Keratinocyte (primary cell): ENCODE measurements at regions not wholly inside any gene's neighbourhood (a gene's known extent, or its start where the extent isn't known, plus 50 kb on each side); places are given as distances from the start of the nearest gene placed in this dataset.

Source experiments
- DNase-seq: peaks from one replicate; pipeline ENCODE4 v3.0.0-alpha.2; 2011; ENCODE audit warnings: low read depth, missing footprints, low spot score
- FAIRE-seq: peaks from 2 replicates; lab custom pipeline; 2011; peaks lifted over from hg19 to GRCh38; lab: Jason Lieb, UNC
- H2AFZ ChIP-seq: 2 replicates; pipeline ENCODE4 v1.6.0; 2012; ENCODE audit warnings: low read length, control low read depth, inconsistent platforms; ENCODE audit not compliant: control insufficient read depth
- H3K27ac ChIP-seq: 2 replicates; pipeline ENCODE4 v1.5.1; 2011; ENCODE audit warnings: low read length; ENCODE audit not compliant: control insufficient read depth, insufficient read depth
- H3K27me3 ChIP-seq: 3 replicates; pipeline ENCODE4 v1.6.0; 2011; ENCODE audit warnings: low read length; ENCODE audit not compliant: control insufficient read depth, insufficient read depth; ENCODE audit errors: extremely low read depth
- H3K36me3 ChIP-seq, 2 experiments: 2 replicates in 1 of 2; 3 replicates in 1 of 2; pipeline ENCODE4 v1.5.1; 2011; ENCODE audit warnings: low read length in 2 of 2, mild to moderate bottlenecking in 1 of 2; ENCODE audit not compliant: control insufficient read depth in 2 of 2, insufficient read depth in 2 of 2; ENCODE audit errors: extremely low read depth in 1 of 2
- H3K4me1 ChIP-seq: 3 replicates; pipeline ENCODE4 v1.5.1; 2011; ENCODE audit warnings: low read length; ENCODE audit not compliant: control insufficient read depth, insufficient read depth; ENCODE audit errors: extremely low read depth
- H3K4me2 ChIP-seq: 3 replicates; pipeline ENCODE4 v1.6.0; 2011; ENCODE audit warnings: low read depth, low read length; ENCODE audit not compliant: control insufficient read depth, insufficient read depth; ENCODE audit errors: extremely low read depth
- H3K4me3 ChIP-seq, 3 experiments: fragments of 200-600 bp in 1 of 3; sonication (generic) in 1 of 3; 2 replicates in 2 of 3; 3 replicates in 1 of 3; pipeline ENCODE4 v1.5.1; 2011 to 2016; ENCODE audit warnings: low read length in 3 of 3, mild to moderate bottlenecking in 3 of 3, control low read depth in 2 of 3, inconsistent platforms in 1 of 3, low read depth in 1 of 3, mixed read lengths in 1 of 3, mixed run types in 1 of 3, moderate library complexity in 1 of 3; ENCODE audit not compliant: control insufficient read depth in 2 of 3, insufficient read depth in 2 of 3; ENCODE audit errors: extremely low read depth in 1 of 3
- H3K79me2 ChIP-seq: 2 replicates; pipeline ENCODE4 v1.6.0; 2012; ENCODE audit warnings: low read length; ENCODE audit not compliant: control insufficient read depth, insufficient read depth
- H3K9ac ChIP-seq: 3 replicates; pipeline ENCODE4 v1.6.0; 2011; ENCODE audit warnings: low read length; ENCODE audit not compliant: control insufficient read depth, insufficient read depth; ENCODE audit errors: extremely low read depth
- H3K9me1 ChIP-seq: 3 replicates; pipeline ENCODE4 v1.6.0; 2011; ENCODE audit warnings: low read length; ENCODE audit not compliant: control insufficient read depth, insufficient read depth; ENCODE audit errors: extremely low read depth
- H3K9me3 ChIP-seq: 2 replicates; pipeline ENCODE4 v1.5.1; 2012; ENCODE audit warnings: low read depth, low read length; ENCODE audit not compliant: control insufficient read depth
- H4K20me1 ChIP-seq: 3 replicates; pipeline ENCODE4 v1.6.0; 2011; ENCODE audit warnings: low read length; ENCODE audit not compliant: control insufficient read depth, insufficient read depth; ENCODE audit errors: extremely low read depth
- CTCF ChIP-seq, 3 experiments: IDR thresholded peaks in 1 of 3; conservative IDR thresholded peaks in 1 of 3; optimal IDR thresholded peaks in 1 of 3; 2 replicates in 2 of 3; 3 replicates in 1 of 3; pipeline versions ENCODE3 to v1.5.1; 2011; ENCODE audit warnings: low read length in 3 of 3, mild to moderate bottlenecking in 3 of 3, moderate library complexity in 2 of 3, control low read depth in 1 of 3, inconsistent platforms in 1 of 3; ENCODE audit not compliant: insufficient read depth in 2 of 3; ENCODE audit errors: extremely low read depth in 1 of 3
- EZH2 ChIP-seq: IDR thresholded peaks from one replicate; pipeline ENCODE4 v1.6.1; 2012; ENCODE audit warnings: inconsistent platforms, mild to moderate bottlenecking, low read length, moderate library complexity
- dilution Hi-C: fragments of 300-500 bp; cut with MboI; formaldehyde crosslinking; loops from one replicate; pipeline ENCODE4 v1.7.0; 2020; ENCODE audit warnings: low sequenced_read_pairs; ENCODE audit not compliant: extremely low pct_ligation_motif_present

- H3K4me3 ChIP-seq: no peak overlapping the region
- H3K9ac ChIP-seq: no peak overlapping the region
- no peak overlapping the region for H3K4me2 ChIP-seq
- FAIRE-seq (no peak), DNase-seq (no peak)
- no peak overlapping the region for H2AFZ ChIP-seq
- TF ChIP-seq EZH2 (no peak), CTCF (optimal IDR thresholded peaks at IDR 0.05 in 1 of 3, IDR thresholded peaks at IDR 0.05 in 1 of 3, conservative IDR thresholded peaks at IDR 0.05 in 1 of 3; ENCODE audit: extremely low read depth in 1 of 3, insufficient read depth in 2 of 3, low read length in 3 of 3) (no peak)
- no peaks in the 10 kb centered on the region for H3K4me1 ChIP-seq
- no peaks in the 10 kb centered on the region for H3K9me3 ChIP-seq
- no peaks in the 10 kb centered on the region for H3K27me3 ChIP-seq
- no peaks in the 10 kb centered on the region for H3K79me2 ChIP-seq
- no peaks in the 10 kb centered on the region for H4K20me1 ChIP-seq
- dilution Hi-C loops: no loop called here
- H3K27ac ChIP-seq: no peak overlapping the region
- no peaks in the 10 kb centered on the region for H3K9me1 ChIP-seq
- H3K36me3 ChIP-seq: no peaks in the 10 kb centered on the region
Measured at GRCh38 chr12:33323823-33324222, 115.8 kb downstream of the SYT10 start.

DNA sequence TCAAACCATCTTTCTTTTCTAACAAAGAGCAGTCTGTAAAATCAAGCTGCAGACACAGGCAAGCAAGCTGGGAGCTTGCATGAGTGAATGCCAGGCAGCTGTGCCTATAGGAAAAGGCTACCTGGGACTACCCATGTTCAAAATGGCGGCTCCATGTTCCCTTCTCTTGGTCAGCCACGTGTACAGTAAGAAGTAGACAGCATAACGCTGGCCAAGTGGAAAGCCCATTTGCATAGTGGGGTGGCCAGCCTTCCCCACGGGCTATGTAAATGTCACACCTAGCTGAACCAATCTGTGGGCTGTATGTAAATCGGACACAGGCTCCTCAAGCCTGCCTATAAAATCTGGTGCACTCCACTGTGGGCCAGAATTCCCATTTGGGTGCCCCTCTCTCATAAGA is 117.1 kb downstream of the SYT10 start:
- H3K36me3 ChIP-seq: no peaks in the 10 kb centered on the region
- no peaks in the 10 kb centered on the region for H3K27me3 ChIP-seq
- H3K4me1 ChIP-seq: no peaks in the 10 kb centered on the region
- no peak overlapping the region for H3K9ac ChIP-seq
- H3K27ac ChIP-seq: no peak overlapping the region
- H3K4me2 ChIP-seq: no peak overlapping the region
- no peaks in the 10 kb centered on the region for H3K79me2 ChIP-seq
- dilution Hi-C loops: no loop called here
- no peaks in the 10 kb centered on the region for H3K9me3 ChIP-seq
- H2AFZ ChIP-seq: no peak overlapping the region
- no peak for DNase-seq
- TF ChIP-seq CTCF (optimal IDR thresholded peaks at IDR 0.05 in 1 of 3, IDR thresholded peaks at IDR 0.05 in 1 of 3, conservative IDR thresholded peaks at IDR 0.05 in 1 of 3; ENCODE audit: extremely low read depth in 1 of 3, insufficient read depth in 2 of 3, low read length in 3 of 3): no peak
- TF ChIP-seq EZH2: no peak
- no peak for FAIRE-seq
- no peaks in the 10 kb centered on the region for H3K9me1 ChIP-seq
- no peaks in the 10 kb centered on the region for H4K20me1 ChIP-seq
- no peak overlapping the region for H3K4me3 ChIP-seq
